Vagina (tissue), 2 donors: ENCODE measurements at regions not wholly inside any gene's neighbourhood (a gene's known extent, or its start where the extent isn't known, plus 50 kb on each side); places are given as distances from the start of the nearest gene placed in this dataset.

Source experiments
- POLR2A ChIP-seq, 2 donors: fragments of 450-650 bp; IDR thresholded peaks; one replicate each; pipeline ENCODE4 v1.6.1; 2017; ENCODE audit warnings: antibody characterized with exemption in 2 of 2, mild to moderate bottlenecking in 2 of 2, moderate library complexity in 2 of 2
- TF ChIP-seq, protein P1 (sequence below), 3 experiments: fragments of 450-650 bp in 2 of 3; fragments of 200-600 bp in 1 of 3; sonication (generic) in 1 of 3; IDR thresholded peaks; one replicate each; pipeline ENCODE4 v1.5.1; 2017 to 2019; ENCODE audit warnings: antibody characterized with exemption in 3 of 3, mild to moderate bottlenecking in 2 of 3, moderate library complexity in 2 of 3

- TF ChIP-seq, protein P1, sequence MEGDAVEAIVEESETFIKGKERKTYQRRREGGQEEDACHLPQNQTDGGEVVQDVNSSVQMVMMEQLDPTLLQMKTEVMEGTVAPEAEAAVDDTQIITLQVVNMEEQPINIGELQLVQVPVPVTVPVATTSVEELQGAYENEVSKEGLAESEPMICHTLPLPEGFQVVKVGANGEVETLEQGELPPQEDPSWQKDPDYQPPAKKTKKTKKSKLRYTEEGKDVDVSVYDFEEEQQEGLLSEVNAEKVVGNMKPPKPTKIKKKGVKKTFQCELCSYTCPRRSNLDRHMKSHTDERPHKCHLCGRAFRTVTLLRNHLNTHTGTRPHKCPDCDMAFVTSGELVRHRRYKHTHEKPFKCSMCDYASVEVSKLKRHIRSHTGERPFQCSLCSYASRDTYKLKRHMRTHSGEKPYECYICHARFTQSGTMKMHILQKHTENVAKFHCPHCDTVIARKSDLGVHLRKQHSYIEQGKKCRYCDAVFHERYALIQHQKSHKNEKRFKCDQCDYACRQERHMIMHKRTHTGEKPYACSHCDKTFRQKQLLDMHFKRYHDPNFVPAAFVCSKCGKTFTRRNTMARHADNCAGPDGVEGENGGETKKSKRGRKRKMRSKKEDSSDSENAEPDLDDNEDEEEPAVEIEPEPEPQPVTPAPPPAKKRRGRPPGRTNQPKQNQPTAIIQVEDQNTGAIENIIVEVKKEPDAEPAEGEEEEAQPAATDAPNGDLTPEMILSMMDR (IDR thresholded peaks at IDR 0.05) = no peak
- no peak for TF ChIP-seq POLR2A (IDR thresholded peaks at IDR 0.05)
Observed at GRCh38 chr6:155706806-155707205, 251.2 kb upstream of the NOX3 start.
